Thyroid gland (tissue), 4 donors: ENCODE measurements at regions not wholly inside any gene's neighbourhood (a gene's known extent, or its start where the extent isn't known, plus 50 kb on each side); places are given as distances from the start of the nearest gene placed in this dataset.

Source experiments
- DNase-seq, 2 donors: peaks; one replicate each; pipeline ENCODE4 v3.0.0-alpha.2; 2019
- H3K27ac ChIP-seq, 3 donors: fragments of 200-600 bp; sonication (generic); 1 replicate in 2 of 3; 2 replicates in 1 of 3; pipeline ENCODE4 v1.5.1; 2016 to 2019; ENCODE audit warnings: mild to moderate bottlenecking in 1 of 3, moderate library complexity in 1 of 3
- H3K27me3 ChIP-seq: fragments of 200-600 bp; sonication (generic); one replicate; pipeline ENCODE4 v1.5.1; 2019
- H3K36me3 ChIP-seq, 2 donors: fragments of 200-600 bp; sonication (generic); one replicate each; pipeline ENCODE4 v1.5.1; 2016 to 2019
- H3K4me1 ChIP-seq, 2 donors: fragments of 200-600 bp; sonication (generic); one replicate each; pipeline ENCODE4 v1.5.1; 2017 to 2019
- H3K4me3 ChIP-seq, 3 donors: fragments of 200-600 bp; sonication (generic); replicated peaks in 1 of 3; 1 replicate in 2 of 3; 2 replicates in 1 of 3; pipeline ENCODE4 v1.5.1; 2016; ENCODE audit warnings: mild to moderate bottlenecking in 1 of 3
- H3K9me3 ChIP-seq: fragments of 200-600 bp; sonication (generic); one replicate; pipeline ENCODE4 v1.5.1; 2017
- POLR2A ChIP-seq, 2 donors: fragments of 450-650 bp; IDR thresholded peaks; one replicate each; pipeline ENCODE4 v1.6.1; 2017; ENCODE audit warnings: antibody characterized with exemption in 2 of 2, mild to moderate bottlenecking in 2 of 2, moderate library complexity in 1 of 2
- WGBS, 2 donors: methylation state at CpG; one replicate each; pipeline ENCODE4 v1.1.5; 2017; 5-methylcytosine and 5-hydroxymethylcytosine counted together
- intact Hi-C: fragments of 100-400 bp; cut with DNase I; formaldehyde crosslinking; loops from one replicate; pipeline ENCODE4 v1.15.1; 2023
- TF ChIP-seq, protein P1 (sequence below), 6 experiments: fragments of 200-600 bp in 3 of 6; fragments of 450-650 bp in 3 of 6; sonication (generic) in 3 of 6; IDR thresholded peaks; one replicate each; pipeline ENCODE4 v1.5.1; 2016 to 2019; ENCODE audit warnings: antibody characterized with exemption in 6 of 6, mild to moderate bottlenecking in 2 of 6, inconsistent platforms in 1 of 6, moderate library complexity in 1 of 6

DNA sequence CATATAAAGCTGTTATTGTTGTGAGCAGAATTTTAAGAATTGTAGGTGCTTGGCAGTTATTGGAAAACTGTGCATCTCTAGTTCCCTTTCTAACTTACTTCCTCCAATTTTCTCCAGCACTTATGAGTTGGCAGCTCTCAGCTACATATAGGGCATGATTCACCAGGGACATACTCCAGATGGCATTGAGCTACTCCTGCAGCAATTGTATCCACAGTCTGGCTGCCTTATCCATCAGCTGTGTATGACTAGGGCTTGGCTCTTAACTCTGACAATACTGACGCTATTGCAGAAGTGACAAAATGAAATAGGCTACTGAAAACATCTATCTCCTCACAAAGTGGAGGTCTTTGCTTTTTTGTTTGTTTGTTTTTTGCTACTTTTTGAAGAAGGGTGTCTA lies 276.7 kb downstream of the POU4F1 start:
- TF ChIP-seq, protein P1, sequence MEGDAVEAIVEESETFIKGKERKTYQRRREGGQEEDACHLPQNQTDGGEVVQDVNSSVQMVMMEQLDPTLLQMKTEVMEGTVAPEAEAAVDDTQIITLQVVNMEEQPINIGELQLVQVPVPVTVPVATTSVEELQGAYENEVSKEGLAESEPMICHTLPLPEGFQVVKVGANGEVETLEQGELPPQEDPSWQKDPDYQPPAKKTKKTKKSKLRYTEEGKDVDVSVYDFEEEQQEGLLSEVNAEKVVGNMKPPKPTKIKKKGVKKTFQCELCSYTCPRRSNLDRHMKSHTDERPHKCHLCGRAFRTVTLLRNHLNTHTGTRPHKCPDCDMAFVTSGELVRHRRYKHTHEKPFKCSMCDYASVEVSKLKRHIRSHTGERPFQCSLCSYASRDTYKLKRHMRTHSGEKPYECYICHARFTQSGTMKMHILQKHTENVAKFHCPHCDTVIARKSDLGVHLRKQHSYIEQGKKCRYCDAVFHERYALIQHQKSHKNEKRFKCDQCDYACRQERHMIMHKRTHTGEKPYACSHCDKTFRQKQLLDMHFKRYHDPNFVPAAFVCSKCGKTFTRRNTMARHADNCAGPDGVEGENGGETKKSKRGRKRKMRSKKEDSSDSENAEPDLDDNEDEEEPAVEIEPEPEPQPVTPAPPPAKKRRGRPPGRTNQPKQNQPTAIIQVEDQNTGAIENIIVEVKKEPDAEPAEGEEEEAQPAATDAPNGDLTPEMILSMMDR (IDR thresholded peaks at IDR 0.05), result no peak
- TF ChIP-seq POLR2A (IDR thresholded peaks at IDR 0.05), result no peak
- H3K36me3 ChIP-seq, result no peaks in the 10 kb centered on the region
- H3K27ac ChIP-seq, result no peak overlapping the region
- intact Hi-C loops, result no loop called here
- H3K9me3 ChIP-seq, result no peaks in the 10 kb centered on the region
- DNase-seq, result no peak
- 59 to 84% methylated on average over 1 of the region's 1 CpG for WGBS, 2 donors
- H3K4me1 ChIP-seq, result no peaks in the 10 kb centered on the region
- no peak overlapping the region for H3K4me3 ChIP-seq
- H3K27me3 ChIP-seq, result no peaks in the 10 kb centered on the region

GRCh38 chr13:78325585-78325984 lies 277.8 kb downstream of the POU4F1 start:
- Histone ChIP-seq H3K27ac (no peak overlapping the region), H3K36me3 (no peaks in the 10 kb centered on the region), H3K27me3 (no peaks in the 10 kb centered on the region), H3K4me3 (no peak overlapping the region), H3K4me1 (no peaks in the 10 kb centered on the region), H3K9me3 (no peaks in the 10 kb centered on the region)
- no peak for TF ChIP-seq POLR2A (IDR thresholded peaks at IDR 0.05)
- TF ChIP-seq, protein P1 (IDR thresholded peaks at IDR 0.05), result no peak
- no peak for DNase-seq
- 81 to 93% methylated on average over 1 of the region's 1 CpG for WGBS, 2 donors
- intact Hi-C loops, result no loop called here

DNA sequence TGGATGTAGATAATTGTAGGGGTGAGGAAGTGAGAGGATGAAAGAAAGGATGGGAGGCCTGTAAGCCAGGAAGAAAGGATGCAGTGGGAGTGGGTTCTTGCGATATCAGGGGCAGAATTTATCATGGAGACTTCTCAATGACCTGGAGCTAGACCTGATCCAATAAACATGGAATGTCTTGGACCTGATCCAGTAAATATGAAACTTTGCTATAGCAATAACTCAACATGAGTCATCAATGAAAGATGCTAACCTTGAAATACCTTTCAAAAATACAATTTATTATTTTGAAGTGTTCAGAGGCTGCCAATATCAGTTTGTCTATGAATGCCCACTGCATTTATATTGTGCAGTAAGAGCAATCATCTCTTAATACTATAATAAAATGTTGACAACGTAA lies 279.5 kb downstream of the POU4F1 start:
- 90 to 93% methylated on average over 2 of the region's 2 CpGs for WGBS, 2 donors
- Histone ChIP-seq H3K9me3 (no peaks in the 10 kb centered on the region), H3K36me3 (no peaks in the 10 kb centered on the region), H3K4me3 (no peak overlapping the region), H3K27me3 (no peaks in the 10 kb centered on the region), H3K4me1 (no peaks in the 10 kb centered on the region), H3K27ac (no peak overlapping the region)
- no peak for DNase-seq
- intact Hi-C loops, result no loop called here
- no peak for TF ChIP-seq POLR2A (IDR thresholded peaks at IDR 0.05)
- TF ChIP-seq, protein P1 (IDR thresholded peaks at IDR 0.05), result no peak

DNA sequence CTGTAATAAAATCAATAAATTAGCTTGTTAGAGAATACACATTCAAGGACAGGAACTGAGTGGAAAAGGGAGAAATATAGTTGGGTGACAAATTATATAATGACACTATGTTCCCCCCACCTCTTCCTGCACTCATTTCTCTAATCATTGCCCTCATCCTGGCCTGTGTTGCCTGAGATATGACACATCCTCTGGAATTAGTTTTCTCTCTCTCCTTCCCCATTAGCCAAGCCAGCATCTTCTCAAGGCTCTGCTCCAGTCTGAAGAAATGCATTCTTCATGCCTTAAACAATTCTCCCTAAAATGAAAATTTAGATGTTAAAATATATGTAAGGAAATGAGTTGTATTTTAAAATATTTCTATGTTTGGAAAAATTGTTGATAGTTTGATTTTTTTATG lies 280.3 kb downstream of the POU4F1 start:
- intact Hi-C loops, result no loop called here
- TF ChIP-seq, protein P1 (IDR thresholded peaks at IDR 0.05), result no peak
- no peak for TF ChIP-seq POLR2A (IDR thresholded peaks at IDR 0.05)
- H3K27me3 ChIP-seq, result no peaks in the 10 kb centered on the region
- DNase-seq, result no peak
- no peaks in the 10 kb centered on the region for H3K36me3 ChIP-seq
- no peak overlapping the region for H3K27ac ChIP-seq
- H3K9me3 ChIP-seq, result no peaks in the 10 kb centered on the region
- H3K4me3 ChIP-seq, result no peak overlapping the region
- H3K4me1 ChIP-seq, result no peaks in the 10 kb centered on the region

DNA sequence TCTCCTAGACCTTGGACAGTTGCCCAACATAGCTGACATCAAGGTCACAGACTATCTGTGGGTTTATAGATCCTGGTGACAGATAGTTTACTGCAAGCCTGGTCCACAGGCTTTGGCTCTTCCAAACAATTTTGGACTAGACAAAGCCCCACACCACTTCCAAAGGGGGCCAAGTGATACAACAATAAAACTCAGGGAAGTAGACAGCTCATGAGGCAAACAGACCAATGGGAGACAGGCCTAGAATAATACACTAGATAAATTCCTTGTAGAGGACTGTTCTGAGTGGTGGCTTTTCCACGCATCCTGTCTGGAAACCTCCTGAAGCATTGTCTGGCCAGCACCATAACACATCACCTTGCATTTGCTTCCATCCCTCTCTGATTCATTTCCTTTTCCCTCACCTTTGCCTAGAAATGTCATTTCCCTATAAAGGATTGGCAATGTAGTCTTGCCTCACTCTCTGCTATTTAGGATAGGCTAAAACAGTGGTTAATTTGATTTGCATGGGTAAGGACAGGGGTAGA lies 284.2 kb downstream of the POU4F1 start:
- Histone ChIP-seq H3K4me3 (no peak overlapping the region), H3K27ac (no peak overlapping the region), H3K4me1 (no peaks in the 10 kb centered on the region), H3K27me3 (no peaks in the 10 kb centered on the region), H3K36me3 (no peaks in the 10 kb centered on the region), H3K9me3 (no peaks in the 10 kb centered on the region)
- intact Hi-C loops, result no loop called here
- WGBS, 2 donors, result 88 to 93% methylated on average over 1 of the region's 1 CpG
- no peak for TF ChIP-seq POLR2A (IDR thresholded peaks at IDR 0.05)
- TF ChIP-seq, protein P1 (IDR thresholded peaks at IDR 0.05), result no peak
- DNase-seq, result no peak
